Stomach (tissue), 4 donors: ENCODE measurements at regions not wholly inside any gene's neighbourhood (a gene's known extent, or its start where the extent isn't known, plus 50 kb on each side); places are given as distances from the start of the nearest gene placed in this dataset.
"Not testable (repeated sequence)": the region's sequence is repeated elsewhere in the genome, so short reads cannot be mapped to it uniquely, and the experiment has no call there.

Source experiments
- EP300 ChIP-seq: sonication (generic); formaldehyde crosslinking; IDR thresholded peaks from one replicate; pipeline ENCODE4 v1.6.1; 2017; ENCODE audit warnings: antibody characterized with exemption
- POLR2A ChIP-seq, 4 donors: fragments of 450-650 bp; IDR thresholded peaks; one replicate each; pipeline ENCODE4 v1.6.1; 2016; ENCODE audit warnings: antibody characterized with exemption in 4 of 4, control low read depth in 2 of 4, mild to moderate bottlenecking in 1 of 4, moderate library complexity in 1 of 4
- TF ChIP-seq, protein P1 (sequence below), 7 experiments: fragments of 450-650 bp in 4 of 7; fragments of 200-600 bp in 3 of 7; sonication (generic) in 3 of 7; IDR thresholded peaks; one replicate each; pipeline ENCODE4 v1.5.1; 2016 to 2019; ENCODE audit warnings: antibody characterized with exemption in 7 of 7, control low read depth in 2 of 7, mild to moderate bottlenecking in 1 of 7

DNA sequence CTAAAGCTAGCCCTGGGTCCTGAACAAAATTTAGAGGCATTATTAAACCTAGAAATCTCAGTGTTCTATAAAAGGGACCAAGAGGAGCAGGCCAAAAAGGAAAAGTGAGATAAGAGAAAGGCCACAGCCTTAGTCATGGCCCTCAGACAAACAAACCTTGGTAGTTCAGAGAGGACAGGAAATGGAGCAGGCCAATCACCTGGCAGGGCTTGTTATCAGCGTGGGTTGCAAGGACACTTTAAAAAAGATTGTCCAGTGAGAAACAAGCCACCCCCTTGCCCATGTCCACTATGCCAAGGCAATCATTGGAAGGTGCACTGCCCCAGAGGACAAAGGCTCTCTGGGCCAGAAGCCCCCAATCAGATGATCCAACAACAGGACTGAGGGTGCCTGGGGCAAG lies 213.3 kb upstream of the CXADR start:
- TF ChIP-seq, protein P1, sequence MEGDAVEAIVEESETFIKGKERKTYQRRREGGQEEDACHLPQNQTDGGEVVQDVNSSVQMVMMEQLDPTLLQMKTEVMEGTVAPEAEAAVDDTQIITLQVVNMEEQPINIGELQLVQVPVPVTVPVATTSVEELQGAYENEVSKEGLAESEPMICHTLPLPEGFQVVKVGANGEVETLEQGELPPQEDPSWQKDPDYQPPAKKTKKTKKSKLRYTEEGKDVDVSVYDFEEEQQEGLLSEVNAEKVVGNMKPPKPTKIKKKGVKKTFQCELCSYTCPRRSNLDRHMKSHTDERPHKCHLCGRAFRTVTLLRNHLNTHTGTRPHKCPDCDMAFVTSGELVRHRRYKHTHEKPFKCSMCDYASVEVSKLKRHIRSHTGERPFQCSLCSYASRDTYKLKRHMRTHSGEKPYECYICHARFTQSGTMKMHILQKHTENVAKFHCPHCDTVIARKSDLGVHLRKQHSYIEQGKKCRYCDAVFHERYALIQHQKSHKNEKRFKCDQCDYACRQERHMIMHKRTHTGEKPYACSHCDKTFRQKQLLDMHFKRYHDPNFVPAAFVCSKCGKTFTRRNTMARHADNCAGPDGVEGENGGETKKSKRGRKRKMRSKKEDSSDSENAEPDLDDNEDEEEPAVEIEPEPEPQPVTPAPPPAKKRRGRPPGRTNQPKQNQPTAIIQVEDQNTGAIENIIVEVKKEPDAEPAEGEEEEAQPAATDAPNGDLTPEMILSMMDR (IDR thresholded peaks at IDR 0.05): not testable (repeated sequence)
- TF ChIP-seq EP300; POLR2A (IDR thresholded peaks at IDR 0.05): not testable (repeated sequence)
